Epithelial cell of proximal tubule (primary cell): ENCODE measurements at regions not wholly inside any gene's neighbourhood (a gene's known extent, or its start where the extent isn't known, plus 50 kb on each side); places are given as distances from the start of the nearest gene placed in this dataset.

ENCODE experiments used
- DNase-seq: peaks from one replicate; pipeline ENCODE4 v3.0.0-alpha.2; 2011; ENCODE audit warnings: low read depth
- H3K4me3 ChIP-seq: 2 replicates; pipeline ENCODE4 v1.5.1; 2011; ENCODE audit warnings: low read depth, mild to moderate bottlenecking, low read length
- CTCF ChIP-seq: conservative IDR thresholded peaks from 2 replicates; pipeline ENCODE4 v1.5.1; 2012; ENCODE audit warnings: low read depth, mild to moderate bottlenecking, low read length

GRCh38 chr16:88301431-88301830, 81.3 kb upstream of the ZNF469 start:
- DNase-seq = no peak
- no peak for TF ChIP-seq CTCF
- H3K4me3 ChIP-seq = no peak overlapping the region

DNA sequence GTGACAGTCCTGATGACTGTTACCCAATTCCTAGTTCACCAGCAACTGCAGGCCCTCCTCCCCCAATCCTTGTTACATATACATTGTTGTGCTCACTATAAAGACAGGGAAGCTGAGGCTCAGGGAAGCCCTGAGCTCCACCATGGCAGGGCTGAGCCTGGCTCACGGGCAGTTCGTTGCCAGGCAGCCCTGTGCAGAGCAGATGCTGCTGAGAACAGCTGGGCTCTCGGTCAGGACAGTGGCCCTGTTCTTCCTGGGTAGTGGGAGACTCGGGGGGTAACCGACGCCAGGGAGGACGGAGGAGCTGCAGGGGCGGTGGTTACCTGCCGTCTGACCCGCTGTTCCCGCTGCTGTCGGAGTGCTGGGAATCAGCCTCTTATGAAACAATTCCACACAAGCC, 80.9 kb upstream of the ZNF469 start:
- no peak overlapping the region for H3K4me3 ChIP-seq
- no peak for TF ChIP-seq CTCF
- DNase-seq = no peak

DNA sequence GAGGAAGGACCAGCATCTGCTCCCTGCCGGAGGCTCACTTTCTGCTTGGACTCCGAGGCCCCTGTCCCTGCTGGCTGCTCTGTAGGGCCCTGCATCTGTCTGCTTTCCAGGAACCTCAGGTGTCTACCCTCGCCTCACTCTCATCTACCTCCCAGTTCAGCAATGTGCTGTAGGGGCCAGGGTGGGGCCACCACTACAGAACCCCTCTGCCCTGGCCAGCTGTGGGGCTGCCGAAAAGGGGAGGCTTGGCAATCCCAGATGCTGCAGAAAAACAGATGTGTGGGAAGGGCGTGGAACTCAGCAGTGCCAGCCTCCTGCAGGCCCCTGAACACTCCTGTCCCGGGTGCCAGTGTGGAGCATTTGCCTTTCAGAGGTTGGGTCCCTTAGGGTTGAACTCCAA, 80.1 kb upstream of the ZNF469 start:
- no peak for TF ChIP-seq CTCF

GRCh38 chr16:88303405-88303804, 79.4 kb upstream of the ZNF469 start:
- H3K4me3 ChIP-seq = no peak overlapping the region
- no peak for TF ChIP-seq CTCF
- DNase-seq = no peak

More for the DNA sequence above, 80.1 kb upstream of the ZNF469 start:
- no peak for DNase-seq
- no peak overlapping the region for H3K4me3 ChIP-seq

GRCh38 chr16:88303890-88304819, 78.6 kb upstream of the ZNF469 start:
- TF ChIP-seq CTCF = no peak
- no peak overlapping the region for H3K4me3 ChIP-seq
- no peak for DNase-seq

DNA sequence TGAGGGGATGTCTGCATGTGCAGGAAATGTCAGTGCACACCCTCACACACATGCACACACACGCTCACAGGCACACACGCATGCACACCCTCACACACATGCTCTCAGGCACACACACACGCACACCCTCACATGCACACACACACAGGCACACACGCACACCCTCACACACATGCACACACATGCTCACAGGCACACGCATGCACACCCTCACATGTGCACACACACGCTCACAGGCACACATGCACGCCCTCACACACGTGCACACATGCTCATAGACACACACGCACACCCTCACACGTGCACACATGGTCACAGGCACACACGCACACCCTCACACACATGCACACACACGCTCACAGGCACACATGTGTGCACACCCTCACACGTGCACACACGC, 77.6 kb upstream of the ZNF469 start:
- no peak for DNase-seq

More for the DNA sequence above, 77.6 kb upstream of the ZNF469 start:
- TF ChIP-seq CTCF = no peak
- H3K4me3 ChIP-seq = no peak overlapping the region
